Activated T-cell treated with anti-CD3 and anti-CD28 coated beads, Interleukin-2, amount 50 U/mL, for 72 hours (primary cell): ENCODE measurements at regions not wholly inside any gene's neighbourhood (a gene's known extent, or its start where the extent isn't known, plus 50 kb on each side); places are given as distances from the start of the nearest gene placed in this dataset.

Source experiments
- ATAC-seq, 2 donors: fragments of 150-1000 bp; cut with Tn5 transposase; replicated peaks in 1 of 2; 2 replicates each; pipeline ENCODE4 v1.10.0; 2021; ENCODE audit warnings: moderate library complexity in 2 of 2, mild to moderate bottlenecking in 1 of 2
- DNase-seq, 2 donors: peaks; one replicate each; pipeline ENCODE4 v3.0.0; 2021 to 2022; ENCODE audit warnings: mixed read lengths in 1 of 2
- H3K27ac Mint-ChIP-seq: one replicate; pipeline ENCODE4 v1.8.0; 2022; ENCODE audit warnings: mild to moderate bottlenecking, moderate library complexity, mixed read lengths
- H3K27me3 Mint-ChIP-seq: one replicate; pipeline ENCODE4 v1.8.0; 2022; ENCODE audit warnings: low read depth, mixed read lengths
- H3K36me3 Mint-ChIP-seq, 2 donors: one replicate each; pipeline ENCODE4 v1.8.0; 2022; ENCODE audit warnings: mixed read lengths in 2 of 2, mild to moderate bottlenecking in 1 of 2; ENCODE audit not compliant: insufficient read depth in 2 of 2
- H3K4me1 Mint-ChIP-seq: one replicate; pipeline ENCODE4 v1.8.0; 2022; ENCODE audit warnings: low read depth, mixed read lengths
- H3K4me3 Mint-ChIP-seq, 2 donors: one replicate each; pipeline ENCODE4 v1.8.0; 2022; ENCODE audit warnings: mild to moderate bottlenecking in 2 of 2, mixed read lengths in 2 of 2, moderate library complexity in 2 of 2
- H3K9me3 Mint-ChIP-seq, 2 donors: one replicate each; pipeline ENCODE4 v1.8.0; 2022; ENCODE audit warnings: mixed read lengths in 2 of 2

DNA sequence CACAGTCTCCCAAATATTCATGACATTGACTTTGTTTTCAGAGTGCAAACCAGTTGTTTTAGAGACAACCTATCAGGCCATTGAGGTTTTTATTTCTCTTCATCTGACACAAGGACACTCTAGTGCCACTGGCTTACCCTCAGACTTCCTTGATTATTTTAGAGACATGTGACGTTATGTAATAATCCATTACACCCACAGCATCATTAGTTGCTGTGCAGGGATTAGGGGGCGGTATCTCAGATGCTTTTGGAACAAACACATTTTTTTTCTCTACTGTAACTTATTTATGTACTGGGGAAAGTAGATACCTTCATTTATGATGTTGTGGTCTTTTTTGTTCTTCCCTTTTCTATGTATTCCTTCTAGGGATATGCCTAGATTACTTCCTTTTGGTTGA lies 2293.1 kb downstream of the PCDH7 start:
- peaks cover 6 to 13% of the 10 kb centered on the region in 2 donors for H3K9me3 Mint-ChIP-seq
- H3K4me3 Mint-ChIP-seq = no peak overlapping the region
- no peaks in the 10 kb centered on the region for H3K4me1 Mint-ChIP-seq
- DNase-seq (no peak), ATAC-seq (no peak)
- no peaks in the 10 kb centered on the region for H3K36me3 Mint-ChIP-seq
- H3K27me3 Mint-ChIP-seq = no peaks in the 10 kb centered on the region
- H3K27ac Mint-ChIP-seq = no peak overlapping the region

- DNase-seq (no peak), ATAC-seq (no peak)
- Mint-ChIP-seq H3K9me3 (peaks cover 0 to 2% of the 10 kb centered on the region in 2 donors), H3K36me3 (no peaks in the 10 kb centered on the region), H3K27ac (no peak overlapping the region), H3K27me3 (no peaks in the 10 kb centered on the region), H3K4me1 (no peaks in the 10 kb centered on the region), H3K4me3 (no peak overlapping the region)
Observed at GRCh38 chr4:33025236-33025635, 2305.1 kb downstream of the PCDH7 start.

DNA sequence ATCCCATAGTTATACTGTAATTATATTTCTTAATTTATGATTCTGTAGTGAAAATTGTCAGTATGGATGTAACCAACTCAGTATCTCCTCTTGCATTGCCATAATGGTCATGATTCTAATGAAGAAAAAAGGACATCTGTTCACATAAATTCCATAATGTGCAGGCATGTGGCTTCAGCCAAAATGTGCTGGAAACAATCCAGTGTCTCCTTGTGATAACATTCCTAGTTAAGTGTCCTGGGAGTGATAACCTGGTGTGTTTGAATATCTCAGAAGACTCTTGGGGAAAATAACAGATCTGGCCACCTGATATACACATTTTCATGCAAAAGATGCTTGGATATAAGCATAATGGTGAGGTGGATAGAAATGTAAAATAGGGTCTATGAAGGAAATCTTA lies 2309.8 kb downstream of the PCDH7 start:
- no peaks in the 10 kb centered on the region for H3K4me1 Mint-ChIP-seq
- no peak overlapping the region for H3K4me3 Mint-ChIP-seq

GRCh38 chr4:33031328-33031727 lies 2311.2 kb downstream of the PCDH7 start:
- Mint-ChIP-seq H3K4me1 (no peaks in the 10 kb centered on the region), H3K9me3 (peaks cover 1 to 2% of the 10 kb centered on the region in 2 donors), H3K36me3 (no peaks in the 10 kb centered on the region), H3K27ac (no peak overlapping the region), H3K4me3 (no peak overlapping the region), H3K27me3 (no peaks in the 10 kb centered on the region)
- DNase-seq (no peak), ATAC-seq (no peak)

More for the DNA sequence above, 2309.8 kb downstream of the PCDH7 start:
- Mint-ChIP-seq H3K27ac (no peak overlapping the region), H3K27me3 (no peaks in the 10 kb centered on the region), H3K9me3 (peaks cover 1 to 2% of the 10 kb centered on the region in 2 donors), H3K36me3 (no peaks in the 10 kb centered on the region)
- DNase-seq (no peak), ATAC-seq (no peak)

DNA sequence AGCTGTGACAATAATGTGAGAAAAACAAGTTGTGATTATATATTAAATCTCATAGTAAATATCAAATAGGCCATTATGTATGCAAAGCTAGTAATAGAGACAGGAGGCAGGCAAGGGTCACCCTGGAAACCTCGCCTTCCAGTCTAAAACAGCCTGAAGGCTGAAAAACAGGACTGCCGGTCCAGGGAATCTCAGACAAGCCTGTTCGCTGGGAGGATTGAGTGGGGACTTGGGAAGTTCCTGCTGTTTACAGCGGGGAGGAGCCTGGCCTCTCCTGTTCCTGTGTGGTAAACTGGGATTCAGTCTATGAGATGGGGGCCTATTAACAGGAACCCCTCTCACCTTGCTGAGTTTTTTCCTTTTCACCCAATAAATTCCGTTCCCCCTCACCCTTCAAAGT lies 2317.3 kb downstream of the PCDH7 start:
- Mint-ChIP-seq H3K9me3 (peaks cover 2 to 3% of the 10 kb centered on the region in 2 donors), H3K27ac (no peak overlapping the region), H3K27me3 (no peaks in the 10 kb centered on the region), H3K4me3 (no peak overlapping the region), H3K4me1 (no peaks in the 10 kb centered on the region), H3K36me3 (no peaks in the 10 kb centered on the region)
- DNase-seq (no peak), ATAC-seq (no peak)

DNA sequence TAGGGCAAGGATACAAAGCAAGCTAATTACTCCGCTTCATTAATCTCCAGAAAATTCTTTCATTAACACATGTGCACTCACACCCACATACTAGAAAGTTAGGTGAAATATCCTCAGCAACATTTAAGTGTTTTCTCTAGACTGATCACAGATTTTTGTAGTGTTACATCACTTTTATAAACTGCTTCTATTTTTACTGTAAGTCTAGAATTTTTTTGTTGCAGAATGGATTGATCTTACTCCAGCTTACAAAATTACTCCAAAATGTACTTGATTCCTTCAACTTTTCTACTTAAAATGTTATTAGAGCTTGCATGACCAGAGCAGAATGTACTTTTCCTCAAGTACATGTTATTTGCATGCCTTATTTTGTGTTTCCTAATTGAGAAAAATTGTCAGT lies 2325.2 kb downstream of the PCDH7 start:
- ATAC-seq (no peak), DNase-seq (no peak)
- Mint-ChIP-seq H3K4me3 (no peak overlapping the region), H3K9me3 (peaks cover 5 to 6% of the 10 kb centered on the region in 2 donors), H3K27ac (no peak overlapping the region), H3K4me1 (no peaks in the 10 kb centered on the region), H3K27me3 (no peaks in the 10 kb centered on the region), H3K36me3 (no peaks in the 10 kb centered on the region)

DNA sequence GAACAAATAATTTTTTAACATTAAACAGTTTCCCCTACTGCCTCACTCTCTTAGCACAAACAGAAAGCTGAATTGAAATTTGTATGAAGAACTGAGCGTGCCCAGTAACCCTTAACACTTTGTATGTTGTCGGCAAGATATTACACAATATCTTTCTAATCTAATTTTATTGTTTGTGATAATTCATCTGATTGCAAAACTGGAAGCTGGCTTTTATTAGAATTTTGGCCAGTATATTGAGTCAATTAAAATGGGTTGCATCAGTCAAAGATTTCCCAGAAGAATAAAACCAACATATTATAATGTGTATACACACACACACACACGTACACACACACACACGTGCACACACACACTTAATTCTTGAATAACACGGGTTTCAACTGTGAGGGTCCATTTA lies 2332.1 kb downstream of the PCDH7 start:
- no peak overlapping the region for H3K27ac Mint-ChIP-seq
- H3K9me3 Mint-ChIP-seq = peaks cover 2 to 4% of the 10 kb centered on the region in 2 donors
- ATAC-seq (no peak), DNase-seq (no peak)
- H3K27me3 Mint-ChIP-seq = no peaks in the 10 kb centered on the region
- no peaks in the 10 kb centered on the region for H3K4me1 Mint-ChIP-seq
- H3K36me3 Mint-ChIP-seq = no peaks in the 10 kb centered on the region
- H3K4me3 Mint-ChIP-seq = no peak overlapping the region

DNA sequence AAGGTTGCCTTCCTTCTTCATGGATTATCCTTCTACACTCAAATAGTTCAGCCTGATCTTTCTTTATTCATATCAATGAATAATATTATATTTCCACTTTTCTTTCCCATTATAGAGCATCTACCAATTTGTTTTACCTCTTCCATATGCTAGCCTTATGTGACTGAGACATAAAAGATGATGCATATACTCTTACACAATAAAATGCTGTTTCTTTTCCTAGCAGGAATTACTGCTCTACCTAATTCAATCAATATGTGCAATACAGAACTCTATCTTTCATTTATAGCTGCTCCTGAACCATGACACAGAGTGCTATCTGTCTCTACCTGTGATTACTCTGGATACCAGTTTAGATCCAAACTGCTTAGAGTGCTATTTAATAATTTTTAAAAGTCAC lies 2334.0 kb downstream of the PCDH7 start:
- Mint-ChIP-seq H3K4me1 (no peaks in the 10 kb centered on the region), H3K9me3 (peaks cover 2 to 3% of the 10 kb centered on the region in 2 donors), H3K27ac (no peak overlapping the region), H3K36me3 (no peaks in the 10 kb centered on the region), H3K27me3 (no peaks in the 10 kb centered on the region), H3K4me3 (no peak overlapping the region)
- DNase-seq = no peak
- ATAC-seq = no peak

GRCh38 chr4:33054656-33055196 lies 2334.6 kb downstream of the PCDH7 start:
- H3K36me3 Mint-ChIP-seq = no peaks in the 10 kb centered on the region
- H3K27me3 Mint-ChIP-seq = no peaks in the 10 kb centered on the region
- no peaks in the 10 kb centered on the region for H3K4me1 Mint-ChIP-seq
- no peak overlapping the region for H3K27ac Mint-ChIP-seq
- DNase-seq (no peak), ATAC-seq (no peak)
- no peak overlapping the region for H3K4me3 Mint-ChIP-seq
- H3K9me3 Mint-ChIP-seq = peaks cover 2 to 3% of the 10 kb centered on the region in 2 donors

DNA sequence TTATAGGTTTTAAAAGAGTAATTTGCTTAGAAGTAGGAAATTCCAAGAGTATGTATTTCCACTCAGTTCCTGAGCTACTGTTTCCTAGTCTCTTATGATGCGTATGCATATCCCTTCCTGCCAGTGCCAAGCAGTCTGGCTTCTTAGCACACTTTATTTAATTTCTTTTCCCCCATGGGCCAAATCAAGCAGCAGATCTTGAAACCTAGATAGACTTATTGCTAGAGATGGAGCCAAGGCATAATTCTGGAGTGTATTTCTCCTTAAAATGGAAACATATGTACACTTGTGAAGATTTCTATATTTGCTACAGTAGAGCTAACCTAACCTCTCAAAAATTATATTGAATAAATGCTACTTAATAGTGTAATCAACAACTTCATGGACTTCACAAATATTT lies 2337.6 kb downstream of the PCDH7 start:
- no peak for ATAC-seq
- no peak overlapping the region for H3K4me3 Mint-ChIP-seq
- H3K36me3 Mint-ChIP-seq = no peaks in the 10 kb centered on the region
- H3K9me3 Mint-ChIP-seq = peaks cover 2 to 5% of the 10 kb centered on the region in 2 donors
- H3K27me3 Mint-ChIP-seq = no peaks in the 10 kb centered on the region
- no peak for DNase-seq
- H3K27ac Mint-ChIP-seq = no peak overlapping the region
- no peaks in the 10 kb centered on the region for H3K4me1 Mint-ChIP-seq

DNA sequence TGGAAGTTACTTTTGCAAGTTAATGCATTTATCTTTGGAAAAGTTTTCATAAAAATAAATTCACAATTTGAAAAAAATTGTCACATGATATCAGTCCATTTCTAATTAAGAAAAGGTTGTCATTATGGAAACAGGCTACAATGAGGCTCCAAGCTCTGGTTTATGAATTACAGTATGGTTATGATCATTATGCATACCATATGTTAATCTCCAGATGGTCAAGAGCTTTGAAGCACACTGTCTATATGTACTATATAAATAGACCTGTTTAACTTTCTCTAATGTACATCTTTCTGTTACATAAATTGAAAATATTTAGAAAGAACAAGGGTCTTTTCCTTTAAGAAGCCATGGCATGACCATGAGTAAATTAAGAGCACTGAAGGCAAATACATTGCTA lies 2338.8 kb downstream of the PCDH7 start:
- no peak for ATAC-seq
- H3K27ac Mint-ChIP-seq = no peak overlapping the region
- no peak overlapping the region for H3K4me3 Mint-ChIP-seq
- H3K9me3 Mint-ChIP-seq = peaks cover 5% of the 10 kb centered on the region in 2 donors
- no peak for DNase-seq
- no peaks in the 10 kb centered on the region for H3K36me3 Mint-ChIP-seq
- H3K27me3 Mint-ChIP-seq = no peaks in the 10 kb centered on the region
- H3K4me1 Mint-ChIP-seq = no peaks in the 10 kb centered on the region

DNA sequence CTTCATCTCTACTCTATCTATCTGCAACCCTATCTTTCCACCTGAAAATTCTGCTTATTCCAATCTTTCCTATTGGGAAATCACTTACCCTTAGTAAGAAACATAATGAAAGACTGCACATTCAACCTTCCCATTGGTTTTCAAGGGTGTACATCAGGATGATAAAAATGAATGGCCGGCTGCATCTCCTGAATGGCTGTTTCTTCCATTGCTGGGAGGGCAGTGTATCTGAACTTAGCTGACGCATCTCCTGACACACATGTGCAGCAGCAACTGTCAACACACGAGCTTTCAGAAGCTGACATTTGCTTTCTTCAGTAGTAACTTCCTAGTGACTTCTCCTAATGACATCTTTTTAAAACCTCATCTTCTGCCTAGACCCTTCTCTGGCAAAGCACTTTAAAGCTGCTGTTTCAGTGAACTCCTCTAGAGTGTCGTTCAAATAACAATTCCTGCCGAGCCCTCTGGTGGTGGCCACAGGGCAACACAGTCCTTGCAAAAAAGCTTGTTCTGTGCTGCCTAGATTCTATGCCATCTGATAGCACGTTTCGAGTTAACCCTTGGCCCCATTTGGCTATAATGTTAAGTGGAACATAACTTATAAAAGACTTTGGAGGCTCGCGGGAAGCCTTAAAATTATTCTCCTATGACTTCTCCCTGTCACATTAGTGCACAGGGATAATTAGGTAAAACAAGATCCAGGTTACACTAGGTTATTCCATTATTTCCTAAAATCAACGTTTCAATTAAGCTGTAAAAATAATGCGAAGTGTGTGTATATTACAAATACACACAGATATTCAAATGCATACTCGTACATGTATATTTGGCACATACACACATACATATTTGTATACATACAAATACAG lies 2340.7 kb downstream of the PCDH7 start:
- no peaks in the 10 kb centered on the region for H3K27me3 Mint-ChIP-seq

DNA sequence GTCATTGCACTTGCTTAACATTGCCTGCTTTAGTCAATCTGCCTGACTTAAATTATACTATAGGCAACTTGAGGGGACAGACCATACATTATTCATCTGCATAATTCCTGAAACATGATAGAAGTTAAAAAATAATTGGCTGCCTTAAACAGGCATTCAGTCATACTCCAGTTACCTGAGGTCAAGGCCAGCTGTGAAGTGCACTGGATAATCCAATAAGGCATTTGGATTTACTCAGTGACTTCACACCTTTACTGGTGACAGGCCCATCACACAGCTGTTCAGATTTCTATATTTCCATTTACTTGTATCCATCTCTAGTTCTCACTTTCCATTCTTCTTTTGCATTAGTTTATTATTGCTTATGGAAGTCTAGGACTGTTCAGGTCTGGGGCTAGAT lies 2341.6 kb downstream of the PCDH7 start:
- H3K4me3 Mint-ChIP-seq = no peak overlapping the region
- no peaks in the 10 kb centered on the region for H3K27me3 Mint-ChIP-seq
- no peaks in the 10 kb centered on the region for H3K4me1 Mint-ChIP-seq
- DNase-seq (no peak), ATAC-seq (no peak)
- H3K36me3 Mint-ChIP-seq = no peaks in the 10 kb centered on the region
- no peak overlapping the region for H3K27ac Mint-ChIP-seq
- peaks cover 2 to 3% of the 10 kb centered on the region in 2 donors for H3K9me3 Mint-ChIP-seq

More for the DNA sequence above, 2340.7 kb downstream of the PCDH7 start:
- no peak overlapping the region for H3K4me3 Mint-ChIP-seq
- ATAC-seq (no peak), DNase-seq (peak in 1 of 2 donors; percentile 0)
- no peaks in the 10 kb centered on the region for H3K4me1 Mint-ChIP-seq
- H3K27ac Mint-ChIP-seq = no peak overlapping the region
- H3K9me3 Mint-ChIP-seq = peaks cover 2 to 3% of the 10 kb centered on the region in 2 donors
- H3K36me3 Mint-ChIP-seq = no peaks in the 10 kb centered on the region
